H1 (cell line): ENCODE measurements at regions not wholly inside any gene's neighbourhood (a gene's known extent, or its start where the extent isn't known, plus 50 kb on each side); places are given as distances from the start of the nearest gene placed in this dataset.

Experiments used
- RXRA ChIP-seq: IDR thresholded peaks from 2 replicates; pipeline ENCODE4 v1.6.1; 2011; ENCODE audit warnings: low read depth, mild to moderate bottlenecking, low read length, moderate library complexity; ENCODE audit not compliant: insufficient read depth
- SRF ChIP-seq: IDR thresholded peaks from 2 replicates; pipeline ENCODE4 v1.6.1; 2011; ENCODE audit warnings: mild to moderate bottlenecking, low read depth, low read length, moderate library complexity
- TF ChIP-seq, protein P1 (sequence below): fragments of 300-600 bp; sonication (generic); IDR thresholded peaks from 2 replicates; pipeline ENCODE4 v1.7.1; 2012; ENCODE audit warnings: low read length, moderate library complexity, mild to moderate bottlenecking, inconsistent platforms; ENCODE audit not compliant: insufficient replicate concordance

DNA sequence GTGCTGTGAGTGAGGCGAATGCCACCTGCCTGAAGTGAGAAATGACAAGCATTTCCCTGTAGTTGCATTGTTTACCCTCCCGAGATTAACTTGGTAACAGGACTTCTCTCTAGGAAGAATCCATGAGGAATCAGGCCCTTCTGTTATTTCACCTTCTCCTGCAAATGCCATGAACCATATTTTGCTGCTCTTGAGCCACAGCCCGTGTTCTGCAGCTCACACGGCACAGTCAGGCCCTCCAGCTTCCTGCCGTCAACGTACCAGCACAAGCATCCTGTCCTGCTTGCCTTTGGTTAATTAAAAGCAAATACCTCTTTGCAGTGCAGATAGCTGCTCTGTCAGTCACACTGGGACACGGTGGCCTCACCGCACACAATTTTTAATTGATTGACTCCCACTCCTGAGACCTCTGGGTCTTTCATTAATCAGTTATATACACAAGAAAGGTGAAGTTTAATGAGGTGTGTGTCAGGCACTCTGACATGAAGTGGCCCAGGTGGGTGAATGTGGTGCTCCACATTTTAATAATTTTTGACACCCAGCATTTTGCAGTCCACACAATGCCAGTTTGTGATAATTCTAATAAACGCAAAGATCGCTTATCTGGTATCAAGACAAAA lies 95.3 kb upstream of the ASB18 start (continued):
- TF ChIP-seq, protein P1, sequence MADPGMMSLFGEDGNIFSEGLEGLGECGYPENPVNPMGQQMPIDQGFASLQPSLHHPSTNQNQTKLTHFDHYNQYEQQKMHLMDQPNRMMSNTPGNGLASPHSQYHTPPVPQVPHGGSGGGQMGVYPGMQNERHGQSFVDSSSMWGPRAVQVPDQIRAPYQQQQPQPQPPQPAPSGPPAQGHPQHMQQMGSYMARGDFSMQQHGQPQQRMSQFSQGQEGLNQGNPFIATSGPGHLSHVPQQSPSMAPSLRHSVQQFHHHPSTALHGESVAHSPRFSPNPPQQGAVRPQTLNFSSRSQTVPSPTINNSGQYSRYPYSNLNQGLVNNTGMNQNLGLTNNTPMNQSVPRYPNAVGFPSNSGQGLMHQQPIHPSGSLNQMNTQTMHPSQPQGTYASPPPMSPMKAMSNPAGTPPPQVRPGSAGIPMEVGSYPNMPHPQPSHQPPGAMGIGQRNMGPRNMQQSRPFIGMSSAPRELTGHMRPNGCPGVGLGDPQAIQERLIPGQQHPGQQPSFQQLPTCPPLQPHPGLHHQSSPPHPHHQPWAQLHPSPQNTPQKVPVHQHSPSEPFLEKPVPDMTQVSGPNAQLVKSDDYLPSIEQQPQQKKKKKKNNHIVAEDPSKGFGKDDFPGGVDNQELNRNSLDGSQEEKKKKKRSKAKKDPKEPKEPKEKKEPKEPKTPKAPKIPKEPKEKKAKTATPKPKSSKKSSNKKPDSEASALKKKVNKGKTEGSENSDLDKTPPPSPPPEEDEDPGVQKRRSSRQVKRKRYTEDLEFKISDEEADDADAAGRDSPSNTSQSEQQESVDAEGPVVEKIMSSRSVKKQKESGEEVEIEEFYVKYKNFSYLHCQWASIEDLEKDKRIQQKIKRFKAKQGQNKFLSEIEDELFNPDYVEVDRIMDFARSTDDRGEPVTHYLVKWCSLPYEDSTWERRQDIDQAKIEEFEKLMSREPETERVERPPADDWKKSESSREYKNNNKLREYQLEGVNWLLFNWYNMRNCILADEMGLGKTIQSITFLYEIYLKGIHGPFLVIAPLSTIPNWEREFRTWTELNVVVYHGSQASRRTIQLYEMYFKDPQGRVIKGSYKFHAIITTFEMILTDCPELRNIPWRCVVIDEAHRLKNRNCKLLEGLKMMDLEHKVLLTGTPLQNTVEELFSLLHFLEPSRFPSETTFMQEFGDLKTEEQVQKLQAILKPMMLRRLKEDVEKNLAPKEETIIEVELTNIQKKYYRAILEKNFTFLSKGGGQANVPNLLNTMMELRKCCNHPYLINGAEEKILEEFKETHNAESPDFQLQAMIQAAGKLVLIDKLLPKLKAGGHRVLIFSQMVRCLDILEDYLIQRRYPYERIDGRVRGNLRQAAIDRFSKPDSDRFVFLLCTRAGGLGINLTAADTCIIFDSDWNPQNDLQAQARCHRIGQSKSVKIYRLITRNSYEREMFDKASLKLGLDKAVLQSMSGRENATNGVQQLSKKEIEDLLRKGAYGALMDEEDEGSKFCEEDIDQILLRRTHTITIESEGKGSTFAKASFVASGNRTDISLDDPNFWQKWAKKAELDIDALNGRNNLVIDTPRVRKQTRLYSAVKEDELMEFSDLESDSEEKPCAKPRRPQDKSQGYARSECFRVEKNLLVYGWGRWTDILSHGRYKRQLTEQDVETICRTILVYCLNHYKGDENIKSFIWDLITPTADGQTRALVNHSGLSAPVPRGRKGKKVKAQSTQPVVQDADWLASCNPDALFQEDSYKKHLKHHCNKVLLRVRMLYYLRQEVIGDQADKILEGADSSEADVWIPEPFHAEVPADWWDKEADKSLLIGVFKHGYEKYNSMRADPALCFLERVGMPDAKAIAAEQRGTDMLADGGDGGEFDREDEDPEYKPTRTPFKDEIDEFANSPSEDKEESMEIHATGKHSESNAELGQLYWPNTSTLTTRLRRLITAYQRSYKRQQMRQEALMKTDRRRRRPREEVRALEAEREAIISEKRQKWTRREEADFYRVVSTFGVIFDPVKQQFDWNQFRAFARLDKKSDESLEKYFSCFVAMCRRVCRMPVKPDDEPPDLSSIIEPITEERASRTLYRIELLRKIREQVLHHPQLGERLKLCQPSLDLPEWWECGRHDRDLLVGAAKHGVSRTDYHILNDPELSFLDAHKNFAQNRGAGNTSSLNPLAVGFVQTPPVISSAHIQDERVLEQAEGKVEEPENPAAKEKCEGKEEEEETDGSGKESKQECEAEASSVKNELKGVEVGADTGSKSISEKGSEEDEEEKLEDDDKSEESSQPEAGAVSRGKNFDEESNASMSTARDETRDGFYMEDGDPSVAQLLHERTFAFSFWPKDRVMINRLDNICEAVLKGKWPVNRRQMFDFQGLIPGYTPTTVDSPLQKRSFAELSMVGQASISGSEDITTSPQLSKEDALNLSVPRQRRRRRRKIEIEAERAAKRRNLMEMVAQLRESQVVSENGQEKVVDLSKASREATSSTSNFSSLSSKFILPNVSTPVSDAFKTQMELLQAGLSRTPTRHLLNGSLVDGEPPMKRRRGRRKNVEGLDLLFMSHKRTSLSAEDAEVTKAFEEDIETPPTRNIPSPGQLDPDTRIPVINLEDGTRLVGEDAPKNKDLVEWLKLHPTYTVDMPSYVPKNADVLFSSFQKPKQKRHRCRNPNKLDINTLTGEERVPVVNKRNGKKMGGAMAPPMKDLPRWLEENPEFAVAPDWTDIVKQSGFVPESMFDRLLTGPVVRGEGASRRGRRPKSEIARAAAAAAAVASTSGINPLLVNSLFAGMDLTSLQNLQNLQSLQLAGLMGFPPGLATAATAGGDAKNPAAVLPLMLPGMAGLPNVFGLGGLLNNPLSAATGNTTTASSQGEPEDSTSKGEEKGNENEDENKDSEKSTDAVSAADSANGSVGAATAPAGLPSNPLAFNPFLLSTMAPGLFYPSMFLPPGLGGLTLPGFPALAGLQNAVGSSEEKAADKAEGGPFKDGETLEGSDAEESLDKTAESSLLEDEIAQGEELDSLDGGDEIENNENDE, result no peak
- TF ChIP-seq RXRA (no peak), SRF (no peak)
